Esophagus squamous epithelium (tissue), 4 donors: ENCODE measurements at regions not wholly inside any gene's neighbourhood (a gene's known extent, or its start where the extent isn't known, plus 50 kb on each side); places are given as distances from the start of the nearest gene placed in this dataset.

ENCODE experiments used
- POLR2A ChIP-seq, 4 donors: fragments of 450-650 bp; IDR thresholded peaks; one replicate each; pipeline ENCODE4 v1.6.1; 2017; ENCODE audit warnings: antibody characterized with exemption in 4 of 4, mild to moderate bottlenecking in 4 of 4, moderate library complexity in 3 of 4
- TF ChIP-seq, protein P1 (sequence below), 6 experiments: fragments of 450-650 bp in 4 of 6; fragments of 200-600 bp in 2 of 6; sonication (generic) in 2 of 6; IDR thresholded peaks; one replicate each; pipeline ENCODE4 v1.5.1; 2016 to 2019; ENCODE audit warnings: antibody characterized with exemption in 6 of 6, mild to moderate bottlenecking in 4 of 6, moderate library complexity in 4 of 6

GRCh38 chr12:13538136-13538535 lies 341.6 kb downstream of the EMP1 start:
- TF ChIP-seq, protein P1, sequence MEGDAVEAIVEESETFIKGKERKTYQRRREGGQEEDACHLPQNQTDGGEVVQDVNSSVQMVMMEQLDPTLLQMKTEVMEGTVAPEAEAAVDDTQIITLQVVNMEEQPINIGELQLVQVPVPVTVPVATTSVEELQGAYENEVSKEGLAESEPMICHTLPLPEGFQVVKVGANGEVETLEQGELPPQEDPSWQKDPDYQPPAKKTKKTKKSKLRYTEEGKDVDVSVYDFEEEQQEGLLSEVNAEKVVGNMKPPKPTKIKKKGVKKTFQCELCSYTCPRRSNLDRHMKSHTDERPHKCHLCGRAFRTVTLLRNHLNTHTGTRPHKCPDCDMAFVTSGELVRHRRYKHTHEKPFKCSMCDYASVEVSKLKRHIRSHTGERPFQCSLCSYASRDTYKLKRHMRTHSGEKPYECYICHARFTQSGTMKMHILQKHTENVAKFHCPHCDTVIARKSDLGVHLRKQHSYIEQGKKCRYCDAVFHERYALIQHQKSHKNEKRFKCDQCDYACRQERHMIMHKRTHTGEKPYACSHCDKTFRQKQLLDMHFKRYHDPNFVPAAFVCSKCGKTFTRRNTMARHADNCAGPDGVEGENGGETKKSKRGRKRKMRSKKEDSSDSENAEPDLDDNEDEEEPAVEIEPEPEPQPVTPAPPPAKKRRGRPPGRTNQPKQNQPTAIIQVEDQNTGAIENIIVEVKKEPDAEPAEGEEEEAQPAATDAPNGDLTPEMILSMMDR (IDR thresholded peaks at IDR 0.05): no peak
- TF ChIP-seq POLR2A (IDR thresholded peaks at IDR 0.05): no peak
